Heart left ventricle (tissue), 13 donors: ENCODE measurements at regions not wholly inside any gene's neighbourhood (a gene's known extent, or its start where the extent isn't known, plus 50 kb on each side); places are given as distances from the start of the nearest gene placed in this dataset.

ENCODE experiments used
- CTCF ChIP-seq, 12 donors: fragments of 200-600 bp; sonication (generic) in 4 of 12; IDR thresholded peaks; one replicate each; pipeline versions ENCODE4 v1.5.0 to v1.8.0; 2018 to 2022; ENCODE audit warnings: antibody characterized with exemption in 12 of 12, mild to moderate bottlenecking in 5 of 12
- POLR2A ChIP-seq, 2 donors: fragments of 450-650 bp; IDR thresholded peaks; one replicate each; pipeline ENCODE4 v1.6.1; 2017; ENCODE audit warnings: antibody characterized with exemption in 2 of 2, mild to moderate bottlenecking in 2 of 2, moderate library complexity in 2 of 2
- donor health status: ischemic (EF 13 %, LVEDD 7.1; RV severe dilation, severe dysfunction).
- donor health status: DM: no; HTN: yes; CAD: no.
- donor health status: DM: no; HTN: no; CAD: no.
- donor health status: ischemic (EF 25% LVEDD 6.9; RV normal size, moderate dysfunction).
- donor health status: ischemic (EF 25% LVEDD 5.7; RV mildly dilated, moderate dysfunction).
- donor health status: ischemic (EF 35%, LVEDD 5.7; RV mildly dilated, moderate dysfunction).
- donor health status: nonischemic (EF 11% LVEDD 7.7; RV severe dilation, severe dysfunction).
- donor health status: DM: yes; HTN: yes; CAD: no.
- donor health status: PGD.
- donor health status: ischemic (EF 29% LVEDD 5.4; RV normal size, mild dysfunction).
- donor health status: nonischemic (EF 23%, LVEDD 6.1; RV moderate dilation, normal function).

GRCh38 chr4:11175374-11175773, 253.3 kb downstream of the HS3ST1 start:
- TF ChIP-seq POLR2A (IDR thresholded peaks at IDR 0.05): no peak
- TF ChIP-seq CTCF (IDR thresholded peaks at IDR 0.05): no peak
